ENCODE measurements at regions not wholly inside any gene's neighbourhood (a gene's known extent, or its start where the extent isn't known, plus 50 kb on each side); places are given as distances from the start of the nearest gene placed in this dataset.

DNA sequence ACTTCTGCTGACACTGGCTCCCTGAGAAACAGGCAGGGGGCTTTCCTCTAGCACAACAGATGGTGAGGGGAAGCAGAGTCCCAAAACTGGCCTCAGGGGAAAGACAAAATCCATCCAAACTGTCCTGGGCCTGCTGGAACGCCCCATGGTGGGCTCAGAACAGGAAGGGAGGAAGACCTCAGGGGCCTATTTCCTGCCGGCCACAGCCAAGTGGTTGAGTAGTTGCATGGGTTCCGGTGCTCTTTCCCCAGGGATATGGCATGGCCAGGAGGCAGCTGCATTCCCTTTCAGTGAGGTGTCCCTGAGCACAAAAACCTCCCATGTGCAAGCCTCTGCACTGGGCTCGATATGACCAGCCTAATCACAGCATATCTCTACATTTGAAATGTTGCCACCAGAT lies 303.0 kb upstream of the IRX5 start:
- Histone ChIP-seq H3K9me3 (no peaks in the 10 kb centered on the region), H3K4me3 (no peak overlapping the region), H3K4me2 (no peak overlapping the region), H3K4me1 (no peaks in the 10 kb centered on the region), H3K27ac (no peak overlapping the region)
- ChIA-PET POLR2A (no interaction called here), CTCF (no interaction called here)
- DNase-seq (ENCODE audit: low read depth in 1 of 2, low spot score in 1 of 2): no peak
- TF ChIP-seq CEBPB (IDR thresholded peaks at IDR 0.05) (no peak), MAZ (IDR thresholded peaks at IDR 0.05; ENCODE audit: borderline replicate concordance, low read depth, low read length) (no peak)
- TF ChIP-seq, protein P1, sequence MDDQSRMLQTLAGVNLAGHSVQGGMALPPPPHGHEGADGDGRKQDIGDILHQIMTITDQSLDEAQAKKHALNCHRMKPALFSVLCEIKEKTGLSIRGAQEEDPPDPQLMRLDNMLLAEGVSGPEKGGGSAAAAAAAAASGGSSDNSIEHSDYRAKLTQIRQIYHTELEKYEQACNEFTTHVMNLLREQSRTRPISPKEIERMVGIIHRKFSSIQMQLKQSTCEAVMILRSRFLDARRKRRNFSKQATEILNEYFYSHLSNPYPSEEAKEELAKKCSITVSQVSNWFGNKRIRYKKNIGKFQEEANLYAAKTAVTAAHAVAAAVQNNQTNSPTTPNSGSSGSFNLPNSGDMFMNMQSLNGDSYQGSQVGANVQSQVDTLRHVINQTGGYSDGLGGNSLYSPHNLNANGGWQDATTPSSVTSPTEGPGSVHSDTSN (IDR thresholded peaks at IDR 0.05): no peak
- no peak for FAIRE-seq
- WGBS (ENCODE audit: missing lambda C conversion rate): 27% methylated on average over 2 of the region's 4 CpGs
- no peak for ATAC-seq

- 60% methylated on average over 7 of the region's 7 CpGs for WGBS (ENCODE audit: missing lambda C conversion rate)
- Histone ChIP-seq H3K4me2 (no peak overlapping the region), H3K9me3 (no peaks in the 10 kb centered on the region), H3K4me3 (no peak overlapping the region), H3K27ac (no peak overlapping the region), H3K4me1 (no peaks in the 10 kb centered on the region)
- FAIRE-seq: no peak
- DNase-seq (ENCODE audit: low read depth in 1 of 2, low spot score in 1 of 2): no peak
- CTCF ChIA-PET: interaction anchor here (0.5 kb wide), 1 partner anchor 307 kb away, joined by 3 read pairs; the partner anchor contains the start of gene IRX5
- no peak for TF ChIP-seq EHMT2 (IDR thresholded peaks at IDR 0.05; ENCODE audit: low read depth)
- TF ChIP-seq ZSCAN20 (CRISPR knock-in tag; IDR thresholded peaks at IDR 0.05): no peak
- no peak for TF ChIP-seq FOSL2 (IDR thresholded peaks at IDR 0.05)
- no peak for TF ChIP-seq FOSL2 (CRISPR knock-in tag; IDR thresholded peaks at IDR 0.05)
- no peak for TF ChIP-seq TP53 (CRISPR knock-in tag; IDR thresholded peaks at IDR 0.05)
- TF ChIP-seq CBX2 (IDR thresholded peaks at IDR 0.05; ENCODE audit: borderline replicate concordance, low read depth): no peak
- no peak for TF ChIP-seq E2F6 (IDR thresholded peaks at IDR 0.05; ENCODE audit: borderline replicate concordance, low read depth)
- no peak for ATAC-seq
- POLR2A ChIA-PET: no interaction called here
These were observed 307.0 kb upstream of the IRX5 start for GRCh38 chr16:54623636-54624035.

DNA sequence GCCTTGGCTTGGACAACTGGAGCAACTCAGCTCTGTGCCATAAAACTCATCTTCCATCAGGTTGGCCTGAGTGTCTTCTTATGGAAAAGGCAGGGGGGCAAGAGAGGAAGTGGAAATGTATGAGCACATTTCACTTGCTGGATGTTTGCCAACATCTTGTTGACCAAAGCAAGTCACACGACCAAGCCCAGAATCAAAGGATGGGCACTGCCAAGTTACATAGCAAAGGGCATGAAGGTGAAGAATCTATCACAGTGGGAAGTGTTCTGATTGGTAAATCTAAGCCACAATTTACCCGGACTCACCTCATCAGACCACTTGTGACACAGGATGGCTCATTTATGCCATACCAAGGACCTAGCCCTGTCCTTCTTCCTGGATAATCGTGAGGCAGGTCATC lies 310.5 kb upstream of the IRX5 start:
- Histone ChIP-seq H3K4me2 (no peak overlapping the region), H3K9me3 (no peaks in the 10 kb centered on the region; the same call in 2 of the 3 replicates), H3K4me1 (no peaks in the 10 kb centered on the region), H3K27ac (no peak overlapping the region), H3K4me3 (no peak overlapping the region)
- ChIA-PET CTCF (no interaction called here), POLR2A (no interaction called here)
- ATAC-seq (no peak), FAIRE-seq (no peak), DNase-seq (ENCODE audit: low read depth in 1 of 2, low spot score in 1 of 2) (no peak)
- TF ChIP-seq MAZ (IDR thresholded peaks at IDR 0.05; ENCODE audit: borderline replicate concordance, low read depth, low read length) (no peak), POLR2AphosphoS2 (conservative IDR thresholded peaks at IDR 0.05; ENCODE audit: low read length) (no peak), NPAS2 (CRISPR knock-in tag; IDR thresholded peaks at IDR 0.05; ENCODE audit: borderline replicate concordance) (no peak), EHMT2 (IDR thresholded peaks at IDR 0.05; ENCODE audit: low read depth) (no peak), JUNB (IDR thresholded peaks at IDR 0.05) (no peak), HMGXB4 (CRISPR knock-in tag; IDR thresholded peaks at IDR 0.05; ENCODE audit: borderline replicate concordance) (no peak), FOSL2 (IDR thresholded peaks at IDR 0.05) (no peak), FOSL2 (CRISPR knock-in tag; IDR thresholded peaks at IDR 0.05) (no peak), CBX8 (IDR thresholded peaks at IDR 0.05) (no peak), CHD4 (IDR thresholded peaks at IDR 0.05; ENCODE audit: borderline replicate concordance) (no peak), KDM5A (IDR thresholded peaks at IDR 0.05) (no peak)
- TF ChIP-seq, protein P2, sequence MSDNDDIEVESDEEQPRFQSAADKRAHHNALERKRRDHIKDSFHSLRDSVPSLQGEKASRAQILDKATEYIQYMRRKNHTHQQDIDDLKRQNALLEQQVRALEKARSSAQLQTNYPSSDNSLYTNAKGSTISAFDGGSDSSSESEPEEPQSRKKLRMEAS (IDR thresholded peaks at IDR 0.05): no peak
- 0% methylated on average over 3 of the region's 3 CpGs for WGBS (ENCODE audit: missing lambda C conversion rate)

- DNase-seq (ENCODE audit: low read depth in 1 of 2, low spot score in 1 of 2) (no peak), FAIRE-seq (no peak), ATAC-seq (no peak)
- POLR2A ChIA-PET: no interaction called here
- Histone ChIP-seq H3K9me3 (no peaks in the 10 kb centered on the region; the same call in 2 of the 3 replicates), H3K4me1 (no peaks in the 10 kb centered on the region), H3K4me3 (no peak overlapping the region), H3K27ac (no peak overlapping the region), H3K4me2 (no peak overlapping the region)
- CTCF ChIA-PET: no interaction called here
- 23% methylated on average over 5 of the region's 5 CpGs for WGBS (ENCODE audit: missing lambda C conversion rate)
- TF ChIP-seq TP53 (CRISPR knock-in tag; IDR thresholded peaks at IDR 0.05): no peak
- no peak for TF ChIP-seq NR3C1 (IDR thresholded peaks at IDR 0.05)
- TF ChIP-seq KDM5A (IDR thresholded peaks at IDR 0.05): no peak
- TF ChIP-seq FOSB (CRISPR knock-in tag; IDR thresholded peaks at IDR 0.05): no peak
- no peak for TF ChIP-seq CTCF (IDR thresholded peaks at IDR 0.05)
- no peak for TF ChIP-seq CHD2 (IDR thresholded peaks at IDR 0.05; ENCODE audit: low read length, partially characterized antibody)
- TF ChIP-seq CEBPB (IDR thresholded peaks at IDR 0.05): no peak
- TF ChIP-seq NPAS2 (CRISPR knock-in tag; IDR thresholded peaks at IDR 0.05; ENCODE audit: borderline replicate concordance): no peak
- TF ChIP-seq ATOH8 (CRISPR knock-in tag; IDR thresholded peaks at IDR 0.05; ENCODE audit: low read depth): no peak
- no peak for TF ChIP-seq NFE2L2 (conservative IDR thresholded peaks at IDR 0.05; ENCODE audit: low read length)
- no peak for TF ChIP-seq RCOR1 (IDR thresholded peaks at IDR 0.05; ENCODE audit: low read depth, low read length)
- no peak for TF ChIP-seq ZC3H11A (IDR thresholded peaks at IDR 0.05)
These were observed 314.1 kb upstream of the IRX5 start for GRCh38 chr16:54616610-54617009.

Data from A549 (cell line).